ENCODE measurements at regions not wholly inside any gene's neighbourhood (a gene's known extent, or its start where the extent isn't known, plus 50 kb on each side); places are given as distances from the start of the nearest gene placed in this dataset.
A peak's percentile ranks its signal among the peaks of the same experiment; 100 is the strongest.

DNA sequence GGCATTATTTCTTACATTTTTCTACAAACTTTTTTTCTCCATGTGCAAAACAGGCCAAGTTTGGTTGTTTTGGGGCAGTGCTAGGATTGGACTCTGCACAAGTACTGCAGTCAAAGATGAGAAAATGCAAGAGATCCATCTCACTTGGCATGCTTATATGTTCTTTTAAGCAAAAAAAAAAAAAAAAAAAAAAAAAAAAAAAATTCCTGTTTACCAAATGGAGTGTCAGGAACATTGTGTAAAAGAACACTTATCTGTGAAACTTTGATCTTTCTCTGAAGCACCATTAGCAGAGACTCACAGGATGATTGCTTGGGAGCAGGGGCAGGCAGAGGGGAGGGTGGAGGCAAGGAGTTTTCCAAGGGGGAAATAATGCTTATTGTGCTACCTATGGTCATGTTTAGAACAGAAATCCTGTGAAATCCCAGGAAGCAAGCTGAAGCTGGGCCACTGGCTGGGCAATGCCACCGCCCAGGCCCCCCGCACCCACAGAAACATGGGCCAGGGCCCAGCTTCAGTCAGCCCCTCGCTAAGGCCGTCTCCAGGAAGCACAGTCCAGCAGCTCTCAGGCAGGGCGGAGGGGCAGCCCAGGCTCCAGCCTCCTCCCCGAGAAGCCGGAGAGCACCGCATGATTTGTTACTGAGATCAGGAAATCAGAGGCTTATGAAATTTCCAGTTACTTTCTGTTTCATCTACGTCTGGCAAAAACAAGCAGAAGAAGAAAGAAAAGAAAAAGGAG, 229.4 kb downstream of the ZNF516 start:
- intact Hi-C loops (cut with DNase I, micrococcal nuclease), result no loop called here

DNA sequence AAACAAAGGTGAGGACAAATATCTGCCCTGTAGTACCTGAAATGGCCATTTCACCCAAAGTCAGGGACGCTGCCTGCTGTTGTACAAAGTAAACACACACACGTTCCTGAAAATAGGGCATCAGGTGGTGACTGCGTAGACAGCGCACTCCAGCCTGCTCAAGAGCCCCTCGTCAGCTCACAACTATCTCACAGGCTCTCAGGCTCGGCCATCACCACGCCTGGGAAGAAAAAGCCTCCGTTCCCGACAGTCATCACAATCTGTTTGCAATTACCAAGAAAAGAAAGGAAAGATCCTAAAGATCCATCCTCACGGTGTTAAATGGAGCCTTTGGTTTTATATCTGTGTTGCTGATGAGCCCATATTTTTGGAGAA, 230.2 kb downstream of the ZNF516 start:
- Histone ChIP-seq H3K9me3 (no peaks in the 10 kb centered on the region), H3K4me1 (ENCODE audit: low read depth) (no peaks in the 10 kb centered on the region), H3K4me3 (no peak overlapping the region), H3K36me3 (ENCODE audit: low read depth) (no peaks in the 10 kb centered on the region)
- DNase-seq (no peak), ATAC-seq (no peak)
- intact Hi-C loops (cut with DNase I, micrococcal nuclease), result no loop called here
- TF ChIP-seq, protein P1, sequence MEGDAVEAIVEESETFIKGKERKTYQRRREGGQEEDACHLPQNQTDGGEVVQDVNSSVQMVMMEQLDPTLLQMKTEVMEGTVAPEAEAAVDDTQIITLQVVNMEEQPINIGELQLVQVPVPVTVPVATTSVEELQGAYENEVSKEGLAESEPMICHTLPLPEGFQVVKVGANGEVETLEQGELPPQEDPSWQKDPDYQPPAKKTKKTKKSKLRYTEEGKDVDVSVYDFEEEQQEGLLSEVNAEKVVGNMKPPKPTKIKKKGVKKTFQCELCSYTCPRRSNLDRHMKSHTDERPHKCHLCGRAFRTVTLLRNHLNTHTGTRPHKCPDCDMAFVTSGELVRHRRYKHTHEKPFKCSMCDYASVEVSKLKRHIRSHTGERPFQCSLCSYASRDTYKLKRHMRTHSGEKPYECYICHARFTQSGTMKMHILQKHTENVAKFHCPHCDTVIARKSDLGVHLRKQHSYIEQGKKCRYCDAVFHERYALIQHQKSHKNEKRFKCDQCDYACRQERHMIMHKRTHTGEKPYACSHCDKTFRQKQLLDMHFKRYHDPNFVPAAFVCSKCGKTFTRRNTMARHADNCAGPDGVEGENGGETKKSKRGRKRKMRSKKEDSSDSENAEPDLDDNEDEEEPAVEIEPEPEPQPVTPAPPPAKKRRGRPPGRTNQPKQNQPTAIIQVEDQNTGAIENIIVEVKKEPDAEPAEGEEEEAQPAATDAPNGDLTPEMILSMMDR (IDR thresholded peaks at IDR 0.05), result no peak

More for the DNA sequence above, 229.4 kb downstream of the ZNF516 start:
- H3K4me1 ChIP-seq (ENCODE audit: low read depth), result no peaks in the 10 kb centered on the region
- H3K9me3 ChIP-seq, result no peaks in the 10 kb centered on the region
- H3K36me3 ChIP-seq (ENCODE audit: low read depth), result no peaks in the 10 kb centered on the region
- TF ChIP-seq, protein P1 (IDR thresholded peaks at IDR 0.05), result no peak
- DNase-seq (peak in 1 of 3 donors; percentile 11), ATAC-seq (peak; percentile 60)
- H3K4me3 ChIP-seq, result no peak overlapping the region

DNA sequence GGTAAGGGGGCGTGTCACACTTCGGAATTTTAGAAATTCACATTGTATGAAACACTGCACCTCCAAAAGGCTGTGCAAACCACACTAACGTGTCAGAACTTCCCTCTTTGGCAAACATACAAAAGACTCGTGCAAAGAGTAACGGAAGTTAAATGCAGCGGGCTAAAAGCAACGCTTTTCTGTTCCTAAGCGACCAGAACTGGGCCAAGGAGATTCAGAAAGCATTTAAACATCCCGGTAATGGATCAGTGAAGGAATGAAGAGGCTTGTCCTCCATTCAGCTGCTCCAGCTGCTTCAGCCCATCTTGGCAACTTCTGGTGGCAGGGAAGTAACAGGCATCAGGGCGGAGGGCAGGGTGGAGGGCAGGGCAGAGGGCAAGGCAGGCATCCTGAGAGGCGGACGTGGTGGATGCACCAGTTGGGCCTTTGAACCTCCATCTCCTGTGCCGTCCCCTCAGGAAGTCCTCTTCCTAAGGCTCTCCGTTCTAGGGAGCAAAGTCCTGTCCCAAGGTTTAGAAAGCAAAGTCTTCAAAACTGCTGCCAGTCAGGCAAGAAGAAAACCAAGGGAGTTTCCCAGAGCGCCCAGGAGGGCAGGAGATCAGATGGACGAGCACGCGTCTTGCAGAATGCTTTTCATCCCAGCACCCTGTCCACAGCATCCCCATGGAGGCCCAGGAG, 230.7 kb downstream of the ZNF516 start:
- no peaks in the 10 kb centered on the region for H3K4me1 ChIP-seq (ENCODE audit: low read depth)
- no peak for DNase-seq
- no peak for ATAC-seq
- no peak overlapping the region for H3K4me3 ChIP-seq
- intact Hi-C loops (cut with DNase I, micrococcal nuclease), result no loop called here
- no peaks in the 10 kb centered on the region for H3K36me3 ChIP-seq (ENCODE audit: low read depth)
- TF ChIP-seq, protein P1 (IDR thresholded peaks at IDR 0.05), result no peak
- H3K9me3 ChIP-seq, result no peaks in the 10 kb centered on the region

GRCh38 chr18:76263046-76264005, 231.7 kb downstream of the ZNF516 start:
- ATAC-seq, result no peak
- no peaks in the 10 kb centered on the region for H3K36me3 ChIP-seq (ENCODE audit: low read depth)
- H3K9me3 ChIP-seq, result no peaks in the 10 kb centered on the region
- TF ChIP-seq, protein P1 (IDR thresholded peaks at IDR 0.05), result no peak
- intact Hi-C loops (cut with DNase I, micrococcal nuclease), result no loop called here
- no peaks in the 10 kb centered on the region for H3K4me1 ChIP-seq (ENCODE audit: low read depth)
- no peak for DNase-seq
- H3K4me3 ChIP-seq, result no peak overlapping the region

DNA sequence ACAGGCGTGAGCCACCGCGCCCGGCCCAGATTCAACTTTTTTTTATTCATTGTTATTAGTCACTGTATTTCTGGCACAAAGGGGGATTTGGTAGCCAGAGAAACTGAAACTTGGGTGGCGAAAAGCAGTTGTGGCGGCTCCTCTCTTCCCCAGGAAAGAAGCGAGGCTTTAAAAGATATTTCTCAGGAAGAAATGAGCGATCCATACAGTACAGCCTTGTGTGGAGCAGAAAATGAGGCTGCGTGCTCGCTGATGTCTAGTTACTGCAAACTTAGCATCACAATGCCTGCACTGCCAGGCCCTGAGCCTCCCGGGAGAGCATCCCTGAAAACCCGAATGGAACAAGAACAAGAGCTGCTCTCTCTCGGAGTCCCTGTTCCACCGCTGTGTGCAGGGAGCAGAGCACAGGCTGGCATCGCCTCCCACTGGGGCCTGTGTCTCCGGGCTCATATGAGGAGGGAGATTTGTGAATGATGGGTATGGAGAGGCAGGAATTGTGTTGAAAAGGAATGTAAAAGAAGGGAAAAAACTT, 234.0 kb downstream of the ZNF516 start:
- intact Hi-C loops (cut with DNase I, micrococcal nuclease), result no loop called here
- no peaks in the 10 kb centered on the region for H3K4me1 ChIP-seq (ENCODE audit: low read depth)
- no peaks in the 10 kb centered on the region for H3K36me3 ChIP-seq (ENCODE audit: low read depth)
- no peak for ATAC-seq
- H3K4me3 ChIP-seq, result no peak overlapping the region
- DNase-seq, result no peak
- H3K9me3 ChIP-seq, result no peaks in the 10 kb centered on the region
- TF ChIP-seq, protein P1 (IDR thresholded peaks at IDR 0.05), result no peak
